CD4-positive, alpha-beta T cell (primary cell): ENCODE measurements at regions not wholly inside any gene's neighbourhood (a gene's known extent, or its start where the extent isn't known, plus 50 kb on each side); places are given as distances from the start of the nearest gene placed in this dataset.

Experiments used
- ATAC-seq: fragments of 200-7000 bp; cut with Tn5 transposase; one replicate; pipeline ENCODE4 v1.10.0; 2022; ENCODE audit warnings: mild to moderate bottlenecking; ENCODE audit not compliant: poor library complexity
- CTCF ChIA-PET: fragments of 350-600 bp; sonication (Branson Sonifier 250); formaldehyde crosslinking; loops from one replicate; lab custom pipeline; 2021; ENCODE audit warnings: antibody characterized with exemption, inconsistent platforms; lab: Charles Lee
- POLR2A ChIA-PET: fragments of 350-600 bp; sonication (Branson Sonifier 250); formaldehyde crosslinking; loops from one replicate; lab custom pipeline; 2021; ENCODE audit warnings: antibody characterized with exemption, inconsistent platforms; lab: Charles Lee
- DNase-seq, 14 experiments: peaks; one replicate each; pipeline ENCODE4 v3.0.0-alpha.2; 2013 to 2020; ENCODE audit warnings: mixed read lengths in 2 of 14
- H3K27ac ChIP-seq, 2 donors: one replicate each; pipeline versions ENCODE4 v1.5.1 to v1.7.0; 2013; ENCODE audit warnings: low read length in 2 of 2, low read depth in 1 of 2, mild to moderate bottlenecking in 1 of 2
- H3K27me3 ChIP-seq, 2 experiments: 1 replicate in 1 of 2; 2 replicates in 1 of 2; pipeline versions ENCODE4 v1.6.1 to v1.7.0; 2013; ENCODE audit warnings: low read length in 2 of 2, control low read depth in 1 of 2, mild to moderate bottlenecking in 1 of 2, moderate library complexity in 1 of 2; ENCODE audit not compliant: insufficient read depth in 2 of 2, control insufficient read depth in 1 of 2
- H3K36me3 ChIP-seq: one replicate; pipeline ENCODE4 v1.6.1; 2013; ENCODE audit warnings: low read length, control low read depth; ENCODE audit not compliant: insufficient read depth
- H3K4me1 ChIP-seq: one replicate; pipeline ENCODE4 v1.6.1; 2013; ENCODE audit warnings: low read length, control low read depth; ENCODE audit not compliant: insufficient read depth
- H3K4me3 ChIP-seq: one replicate; pipeline ENCODE4 v1.5.1; 2013; ENCODE audit warnings: mild to moderate bottlenecking, low read length, moderate library complexity
- H3K9me3 ChIP-seq, 2 experiments: 1 replicate in 1 of 2; 2 replicates in 1 of 2; pipeline versions ENCODE4 v1.6.1 to v1.7.0; 2013; ENCODE audit warnings: low read length in 2 of 2, mild to moderate bottlenecking in 2 of 2, control low read depth in 1 of 2, moderate library complexity in 1 of 2; ENCODE audit not compliant: control insufficient read depth in 1 of 2, insufficient read depth in 1 of 2
- H3K27ac Mint-ChIP-seq: one replicate; pipeline ENCODE4 v1.8.0; 2020; ENCODE audit warnings: mixed read lengths
- H3K27me3 Mint-ChIP-seq: one replicate; pipeline ENCODE4 v1.8.0; 2021; ENCODE audit warnings: mixed read lengths
- H3K36me3 Mint-ChIP-seq: one replicate; pipeline ENCODE4 v1.8.0; 2021; ENCODE audit warnings: low read depth, mixed read lengths
- H3K4me1 Mint-ChIP-seq: one replicate; pipeline ENCODE4 v1.8.0; 2021; ENCODE audit warnings: low read depth, mixed read lengths
- H3K4me3 Mint-ChIP-seq: one replicate; pipeline ENCODE4 v1.8.0; 2020; ENCODE audit warnings: mild to moderate bottlenecking, mixed read lengths
- H3K9me3 Mint-ChIP-seq: one replicate; pipeline ENCODE4 v1.8.0; 2020; ENCODE audit warnings: mixed read lengths
- intact Hi-C, 2 experiments: fragments of 100-400 bp; cut with DNase I in 1 of 2; cut with micrococcal nuclease in 1 of 2; formaldehyde crosslinking; loops; one replicate each; pipeline versions ENCODE4 v1.15.1 to v1.9.0; 2023 to 2025; cut with DNase I, micrococcal nuclease
- TF ChIP-seq, protein P1 (sequence below): fragments of 200-600 bp; IDR thresholded peaks from one replicate; pipeline ENCODE4 v1.8.0; 2022; ENCODE audit warnings: antibody characterized with exemption, mild to moderate bottlenecking

DNA sequence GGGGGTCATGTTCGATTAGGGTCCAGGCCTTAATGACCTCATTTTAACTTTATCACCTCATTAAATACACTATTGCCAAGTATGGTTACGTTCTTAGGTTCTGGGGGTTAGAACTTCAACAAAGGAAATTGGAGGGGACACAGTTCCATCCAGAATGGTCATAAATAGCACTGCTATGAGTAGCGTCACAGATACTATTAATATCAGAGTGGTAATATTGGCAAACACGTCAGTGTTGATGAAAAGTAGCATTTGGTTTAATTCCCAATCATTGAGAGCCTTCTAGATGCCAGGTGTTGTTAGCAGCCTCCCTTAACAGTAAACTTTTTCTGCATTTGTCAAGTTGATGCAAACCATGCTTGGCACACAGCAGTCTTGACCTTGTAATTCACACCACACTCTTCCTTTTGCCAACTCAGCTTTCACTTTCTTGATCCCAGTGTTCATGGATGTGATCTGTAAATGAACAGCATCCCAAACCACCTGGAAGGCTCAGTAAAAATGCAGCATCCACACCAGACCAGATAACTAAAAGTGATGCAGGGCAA is 912.5 kb upstream of the TENM3 start:
- CTCF ChIA-PET = no interaction called here
- TF ChIP-seq, protein P1, sequence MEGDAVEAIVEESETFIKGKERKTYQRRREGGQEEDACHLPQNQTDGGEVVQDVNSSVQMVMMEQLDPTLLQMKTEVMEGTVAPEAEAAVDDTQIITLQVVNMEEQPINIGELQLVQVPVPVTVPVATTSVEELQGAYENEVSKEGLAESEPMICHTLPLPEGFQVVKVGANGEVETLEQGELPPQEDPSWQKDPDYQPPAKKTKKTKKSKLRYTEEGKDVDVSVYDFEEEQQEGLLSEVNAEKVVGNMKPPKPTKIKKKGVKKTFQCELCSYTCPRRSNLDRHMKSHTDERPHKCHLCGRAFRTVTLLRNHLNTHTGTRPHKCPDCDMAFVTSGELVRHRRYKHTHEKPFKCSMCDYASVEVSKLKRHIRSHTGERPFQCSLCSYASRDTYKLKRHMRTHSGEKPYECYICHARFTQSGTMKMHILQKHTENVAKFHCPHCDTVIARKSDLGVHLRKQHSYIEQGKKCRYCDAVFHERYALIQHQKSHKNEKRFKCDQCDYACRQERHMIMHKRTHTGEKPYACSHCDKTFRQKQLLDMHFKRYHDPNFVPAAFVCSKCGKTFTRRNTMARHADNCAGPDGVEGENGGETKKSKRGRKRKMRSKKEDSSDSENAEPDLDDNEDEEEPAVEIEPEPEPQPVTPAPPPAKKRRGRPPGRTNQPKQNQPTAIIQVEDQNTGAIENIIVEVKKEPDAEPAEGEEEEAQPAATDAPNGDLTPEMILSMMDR = no peak
- Mint-ChIP-seq H3K36me3 (no peaks in the 10 kb centered on the region), H3K9me3 (peaks cover 8% of the 10 kb centered on the region), H3K4me3 (no peak overlapping the region), H3K27me3 (no peaks in the 10 kb centered on the region), H3K27ac (no peak overlapping the region), H3K4me1 (no peaks in the 10 kb centered on the region)
- DNase-seq (no peak), ATAC-seq (no peak)
- Histone ChIP-seq H3K27ac (no peak overlapping the region), H3K27me3 (no peaks in the 10 kb centered on the region), H3K4me3 (no peak overlapping the region), H3K36me3 (no peaks in the 10 kb centered on the region), H3K9me3 (no peaks in the 10 kb centered on the region), H3K4me1 (no peaks in the 10 kb centered on the region)
- intact Hi-C loops = no loop called here
- POLR2A ChIA-PET = no interaction called here

DNA sequence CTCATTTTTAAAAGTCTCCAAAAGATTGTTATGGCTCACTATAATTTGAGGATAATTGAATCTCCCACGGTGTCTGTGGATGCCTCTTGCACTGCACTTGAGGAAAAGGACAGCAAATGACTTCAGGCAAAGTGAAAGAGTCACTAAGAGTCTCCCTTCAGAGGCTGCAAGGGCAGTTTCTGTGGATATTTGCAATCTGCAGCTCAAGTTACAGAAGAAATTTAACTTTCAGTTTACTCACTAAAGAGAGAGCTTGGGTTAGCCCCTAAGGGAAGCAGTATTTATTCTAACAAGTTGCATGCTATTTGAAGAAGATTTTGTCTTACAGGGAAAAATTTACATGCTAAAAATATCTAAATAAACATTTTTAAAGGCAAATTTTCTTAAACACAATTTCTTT is 912.0 kb upstream of the TENM3 start:
- ATAC-seq (no peak), DNase-seq (no peak)
- Mint-ChIP-seq H3K36me3 (no peaks in the 10 kb centered on the region), H3K4me1 (no peaks in the 10 kb centered on the region), H3K9me3 (peaks cover 8% of the 10 kb centered on the region), H3K27me3 (no peaks in the 10 kb centered on the region), H3K27ac (no peak overlapping the region), H3K4me3 (no peak overlapping the region)
- Histone ChIP-seq H3K4me1 (no peaks in the 10 kb centered on the region), H3K27ac (no peak overlapping the region), H3K4me3 (no peak overlapping the region), H3K9me3 (no peaks in the 10 kb centered on the region), H3K36me3 (no peaks in the 10 kb centered on the region), H3K27me3 (no peaks in the 10 kb centered on the region)
- CTCF ChIA-PET = no interaction called here
- intact Hi-C loops = no loop called here
- TF ChIP-seq, protein P1 = no peak
- POLR2A ChIA-PET = no interaction called here

DNA sequence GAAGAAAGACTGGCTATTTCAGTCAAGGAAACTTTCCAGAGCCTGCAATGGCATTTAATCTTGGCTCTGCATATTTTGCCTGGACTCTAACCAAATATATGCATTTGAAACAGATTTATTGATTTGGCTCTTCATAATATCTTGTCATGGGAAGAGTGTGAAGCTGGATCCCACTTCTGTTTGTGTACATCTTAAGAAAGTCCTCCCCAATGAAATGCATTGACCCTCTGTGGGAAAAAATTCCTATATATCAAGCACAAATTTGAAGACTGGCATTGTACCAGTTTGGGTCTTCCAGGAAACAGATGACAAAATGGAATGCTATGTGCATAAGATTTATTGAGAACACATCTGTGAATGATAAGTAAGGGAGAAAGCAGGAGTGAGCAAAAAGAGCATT is 897.3 kb upstream of the TENM3 start:
- ATAC-seq = no peak
- Mint-ChIP-seq H3K36me3 (no peaks in the 10 kb centered on the region), H3K4me3 (no peak overlapping the region), H3K27me3 (no peaks in the 10 kb centered on the region), H3K27ac (no peak overlapping the region), H3K4me1 (no peaks in the 10 kb centered on the region), H3K9me3 (peaks cover 7% of the 10 kb centered on the region)
- Histone ChIP-seq H3K27ac (peak overlapping the region in 1 of 2 donors; percentile 9), H3K4me3 (no peak overlapping the region), H3K4me1 (no peaks in the 10 kb centered on the region), H3K36me3 (no peaks in the 10 kb centered on the region), H3K9me3 (peaks cover 0 to 3% of the 10 kb centered on the region in 2 experiments), H3K27me3 (no peaks in the 10 kb centered on the region)
- intact Hi-C loops = no loop called here
- ChIA-PET CTCF (no interaction called here), POLR2A (no interaction called here)
- no peak for DNase-seq
- TF ChIP-seq, protein P1 = no peak
